IMR-90 (cell line): ENCODE measurements at regions not wholly inside any gene's neighbourhood (a gene's known extent, or its start where the extent isn't known, plus 50 kb on each side); places are given as distances from the start of the nearest gene placed in this dataset.

Experiments
- ATAC-seq: fragments of 200-7000 bp; cut with Tn5 transposase; 2 replicates; pipeline ENCODE4 v1.9.1; 2020; ENCODE audit warnings: low read depth, mild to moderate bottlenecking, moderate library complexity
- BruUV-seq: library from RNA; stranded (reverse); fragments of 400-500 nt; replicated peaks from 2 replicates; lab custom pipeline; 2021; lab: Mats Ljungman, UMichigan
- CTCF ChIA-PET: fragments of 300-600 bp; formaldehyde crosslinking; extraction: SDS; loops from one replicate; lab custom pipeline; 2021; ENCODE audit warnings: antibody characterized with exemption; lab: Yijun Ruan, JAX
- POLR2A ChIA-PET: fragments of 300-600 bp; sonication (Branson Sonifier 250); formaldehyde crosslinking; loops from one replicate; lab custom pipeline; 2022; ENCODE audit warnings: antibody characterized with exemption; ENCODE audit not compliant: unreplicated experiment; lab: Charles Lee
- DNase-seq: peaks from one replicate; pipeline ENCODE4 v3.0.0; 2013
- H2AFZ ChIP-seq: replicated peaks from 2 replicates; pipeline ENCODE3; 2013; ENCODE audit warnings: low read length, mild to moderate bottlenecking; ENCODE audit not compliant: poor library complexity
- H2AK5ac ChIP-seq: 2 replicates; pipeline ENCODE4 v1.6.1; 2013; ENCODE audit warnings: low read depth, low read length, inconsistent platforms
- H2AK9ac ChIP-seq: replicated peaks from 2 replicates; pipeline ENCODE3; 2013; ENCODE audit warnings: mild to moderate bottlenecking, low read depth, low read length, moderate library complexity; ENCODE audit not compliant: poor library complexity
- H2BK120ac ChIP-seq: 2 replicates; pipeline ENCODE4 v1.6.1; 2013; ENCODE audit warnings: low read depth, low read length, inconsistent platforms
- H2BK15ac ChIP-seq: 3 replicates; pipeline ENCODE4 v1.6.1; 2013; ENCODE audit warnings: low read depth, low read length, inconsistent platforms
- H2BK20ac ChIP-seq: 2 replicates; pipeline ENCODE4 v1.6.1; 2013; ENCODE audit warnings: low read depth, mild to moderate bottlenecking, inconsistent platforms, low read length, moderate library complexity
- H2BK5ac ChIP-seq: 2 replicates; pipeline ENCODE4 v1.6.1; 2013; ENCODE audit warnings: mild to moderate bottlenecking, low read depth, low read length, inconsistent platforms; ENCODE audit not compliant: poor library complexity, severe bottlenecking
- H3K14ac ChIP-seq: replicated peaks from 2 replicates; pipeline ENCODE4 v1.6.1; 2013; ENCODE audit warnings: low read depth, low read length, inconsistent platforms
- H3K18ac ChIP-seq: 2 replicates; pipeline ENCODE4 v1.6.1; 2013; ENCODE audit warnings: low read depth, low read length, control low read depth
- H3K23ac ChIP-seq: 2 replicates; pipeline ENCODE4 v1.6.1; 2013; ENCODE audit warnings: low read depth, low read length, inconsistent platforms
- H3K27ac ChIP-seq: 2 replicates; pipeline ENCODE4 v1.5.1; 2013; ENCODE audit warnings: mild to moderate bottlenecking, control low read depth, low read length; ENCODE audit not compliant: insufficient read depth
- H3K27me3 ChIP-seq: 2 replicates; pipeline ENCODE4 v1.6.1; 2013; ENCODE audit warnings: low read length; ENCODE audit not compliant: control insufficient read depth, insufficient read depth
- H3K36me3 ChIP-seq: 2 replicates; pipeline ENCODE4 v1.6.1; 2013; ENCODE audit warnings: low read length, mixed read lengths; ENCODE audit not compliant: control insufficient read depth, insufficient read depth
- H3K4ac ChIP-seq: 2 replicates; pipeline ENCODE4 v1.6.1; 2013; ENCODE audit warnings: low read depth, low read length, inconsistent platforms
- H3K4me1 ChIP-seq: 2 replicates; pipeline ENCODE4 v1.6.1; 2013; ENCODE audit warnings: low read length, mixed read lengths; ENCODE audit not compliant: control insufficient read depth, insufficient read depth
- H3K4me2 ChIP-seq: 2 replicates; pipeline ENCODE4 v1.6.1; 2013; ENCODE audit warnings: low read depth, mild to moderate bottlenecking, control low read depth, low read length, moderate library complexity
- H3K4me3 ChIP-seq: 2 replicates; pipeline ENCODE4 v1.5.1; 2013; ENCODE audit warnings: low read depth, mild to moderate bottlenecking, control low read depth, low read length, moderate library complexity; ENCODE audit not compliant: insufficient read depth
- H3K56ac ChIP-seq: 2 replicates; pipeline ENCODE4 v1.6.1; 2013; ENCODE audit warnings: low read length, inconsistent platforms; ENCODE audit not compliant: insufficient read depth; ENCODE audit errors: extremely low read depth
- H3K79me1 ChIP-seq, 2 experiments: 2 replicates each; pipeline ENCODE4 v1.6.1; 2013; ENCODE audit warnings: low read length in 2 of 2, inconsistent platforms in 1 of 2, low read depth in 1 of 2
- H3K9ac ChIP-seq: 2 replicates; pipeline ENCODE4 v1.6.1; 2013; ENCODE audit warnings: low read depth, low read length, control low read depth
- H3K9me1 ChIP-seq: 2 replicates; pipeline ENCODE4 v1.6.1; 2013; ENCODE audit warnings: low read length, inconsistent platforms; ENCODE audit not compliant: insufficient read depth
- H3K9me3 ChIP-seq: 2 replicates; pipeline ENCODE4 v1.6.1; 2013; ENCODE audit warnings: low read length; ENCODE audit not compliant: control insufficient read depth, insufficient read depth
- H4K20me1 ChIP-seq: 2 replicates; pipeline ENCODE4 v1.6.1; 2013; ENCODE audit warnings: low read length, inconsistent platforms; ENCODE audit not compliant: insufficient read depth
- H4K5ac ChIP-seq: 2 replicates; pipeline ENCODE4 v1.6.1; 2013; ENCODE audit warnings: mild to moderate bottlenecking, low read depth, low read length, control low read depth
- H4K8ac ChIP-seq, 2 experiments: 2 replicates each; pipeline ENCODE4 v1.6.1; 2013; ENCODE audit warnings: low read depth in 2 of 2, low read length in 2 of 2, control low read depth in 1 of 2, inconsistent platforms in 1 of 2
- H4K91ac ChIP-seq: 2 replicates; pipeline ENCODE4 v1.6.1; 2013; ENCODE audit warnings: low read depth, low read length, inconsistent platforms; ENCODE audit not compliant: insufficient read depth
- CEBPB ChIP-seq: IDR thresholded peaks from 2 replicates; pipeline ENCODE4 v1.6.1; 2012; ENCODE audit warnings: low read depth, low read length, improper control_type of control experiment
- CHD1 ChIP-seq: IDR thresholded peaks from 2 replicates; pipeline ENCODE4 v1.6.1; 2012; ENCODE audit warnings: low read depth, low read length, improper control_type of control experiment
- CTCF ChIP-seq: conservative IDR thresholded peaks from 2 replicates; pipeline ENCODE4 v1.5.1; 2012; ENCODE audit warnings: mild to moderate bottlenecking, low read depth, low read length, improper control_type of control experiment
- FOS ChIP-seq: fragments of 150-350 bp; IDR thresholded peaks from 2 replicates; pipeline ENCODE4 v1.6.1; 2016; ENCODE audit warnings: low read depth, low read length
- MXI1 ChIP-seq: IDR thresholded peaks from 2 replicates; pipeline ENCODE4 v1.6.1; 2012; ENCODE audit warnings: low read depth, mild to moderate bottlenecking, low read length, moderate library complexity, borderline replicate concordance
- NFE2L2 ChIP-seq: fragments of 150-350 bp; IDR thresholded peaks from 2 replicates; pipeline ENCODE4 v1.6.1; 2016; ENCODE audit warnings: low read depth, mild to moderate bottlenecking, low read length
- POLR2A ChIP-seq: IDR thresholded peaks from 2 replicates; pipeline ENCODE4 v1.6.1; 2012; ENCODE audit warnings: mild to moderate bottlenecking, low read depth, low read length
- RAD21 ChIP-seq: IDR thresholded peaks from 2 replicates; pipeline ENCODE4 v1.6.1; 2012; ENCODE audit warnings: low read length, improper control_type of control experiment
- SMC3 ChIP-seq: fragments of 150-350 bp; IDR thresholded peaks from 2 replicates; pipeline ENCODE4 v1.6.1; 2016; ENCODE audit warnings: low read depth, mild to moderate bottlenecking, antibody characterized with exemption, low read length, moderate library complexity
- WGBS, 2 experiments: methylation state at CpG; one replicate each; pipeline versions ENCODE4 v1.1.5 to v1.1.7; 2013; ENCODE audit warnings: missing lambda C conversion rate in 2 of 2; ENCODE audit not compliant: insufficient read length in 1 of 2; ENCODE audit errors: extremely low coverage in 2 of 2; 5-methylcytosine and 5-hydroxymethylcytosine counted together
- dilution Hi-C: fragments of 300-500 bp; cut with HindIII; formaldehyde crosslinking; loops from one replicate; pipeline ENCODE4 v1.14.3; 2018; ENCODE audit warnings: low sequenced_read_pairs; ENCODE audit not compliant: unreplicated experiment
- in situ Hi-C: fragments of 300-500 bp; cut with MboI; formaldehyde crosslinking; loops from 3 replicates; pipeline ENCODE4 v1.14.3; 2019; ENCODE audit warnings: low sequenced_read_pairs, inconsistent platforms, mixed read lengths
- intact Hi-C: fragments of 100-400 bp; cut with micrococcal nuclease; formaldehyde crosslinking; loops from 2 replicates; pipeline ENCODE4 v1.10.0; 2022

DNA sequence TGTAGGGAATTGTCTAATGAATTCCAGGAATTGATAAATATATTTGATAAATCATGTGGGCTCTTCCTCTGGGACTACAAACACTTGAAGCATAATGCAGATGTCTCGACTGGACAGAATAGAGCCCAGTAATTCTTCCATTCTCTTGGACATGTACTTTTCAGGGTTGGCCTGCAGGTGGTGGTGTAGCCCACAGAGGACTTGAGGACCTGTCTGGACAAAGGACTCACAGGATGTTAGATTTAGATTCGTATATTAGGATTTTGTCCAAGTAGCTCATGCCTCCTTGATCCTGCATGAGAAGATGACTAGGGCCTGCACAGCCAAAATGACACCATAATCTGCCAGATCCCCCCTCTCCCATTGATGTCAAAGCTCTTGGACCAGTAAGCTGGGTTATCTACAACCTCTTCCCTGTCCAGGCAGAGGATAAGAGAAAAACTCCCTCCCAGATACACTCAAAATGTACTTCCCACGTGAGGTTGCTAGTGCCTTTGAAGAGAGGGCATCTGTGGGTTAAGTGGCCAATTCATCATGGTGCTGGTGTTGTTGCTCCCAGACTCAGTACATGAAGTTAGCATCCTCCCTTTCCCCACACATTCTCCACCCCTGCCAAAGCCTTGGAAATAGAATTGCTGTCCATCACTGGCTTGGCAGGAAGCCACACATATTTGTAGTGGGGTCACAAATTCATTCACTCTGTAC, 88.6 kb upstream of the ZNF280D start:
- Histone ChIP-seq H3K56ac (no peak overlapping the region), H3K27ac (no peak overlapping the region), H3K36me3 (no peaks in the 10 kb centered on the region), H3K9me3 (no peaks in the 10 kb centered on the region), H2AK5ac (peak overlapping the region; percentile 57), H3K4me3 (no peak overlapping the region), H2BK20ac (peak overlapping the region; percentile 35; the same call in 1 of the 2 replicates), H3K23ac (no peak overlapping the region), H4K8ac (peak overlapping the region in 1 of 2 experiments; percentile 22; a peak in 2 of 4 replicates), H2BK120ac (peak overlapping the region; percentile 43), H2BK15ac (0 out of 3 replicates have a peak overlapping the region, but pooled peaks have one; percentile 2), H2AK9ac (peak overlapping the region; percentile 2), H2BK5ac (no peak overlapping the region), H3K18ac (no peak overlapping the region), H2AFZ (peak overlapping the region; percentile 8), H3K4me1 (peaks cover 6% of the 10 kb centered on the region), H3K4ac (peak overlapping the region; percentile 36; the same call in 1 of the 2 replicates), H4K20me1 (no peaks in the 10 kb centered on the region), H3K9ac (no peak overlapping the region), H3K14ac (0 out of 2 replicates have a peak overlapping the region, but pooled peaks have one; percentile 33), H3K9me1 (peaks cover 3% of the 10 kb centered on the region; the same call in 1 of the 2 replicates), H4K5ac (no peak overlapping the region), H3K79me1 (no peaks in the 10 kb centered on the region), H3K4me2 (no peak overlapping the region), H3K27me3 (no peaks in the 10 kb centered on the region), H4K91ac (no peak overlapping the region)
- dilution Hi-C loops (no loop called here), in situ Hi-C loops (loop anchor here (25.0 kb wide), 1 partner anchor 715 kb away; no protein-coding TSS in a partner anchor), intact Hi-C loops (loop anchor here (1.0 to 5.0 kb wide), 6 partner anchors 96 to 705 kb away; partner anchors contain the start of gene TCF12)
- ChIA-PET CTCF (interaction anchor here (0.6 to 1.4 kb wide), 8 partner anchors 49 to 485 kb away, joined by 3 to 6 read pairs (median 3); no protein-coding TSS in a partner anchor), POLR2A (no interaction called here)
- peak; percentile 95 for ATAC-seq
- WGBS, 2 experiments = no CpG with 5 or more reads among the region's 3 CpGs
- no peak for TF ChIP-seq POLR2A
- no peak for TF ChIP-seq CEBPB
- TF ChIP-seq CHD1 = no peak
- no peak for TF ChIP-seq FOS
- TF ChIP-seq MXI1 = no peak
- TF ChIP-seq CTCF = peak; percentile 79
- TF ChIP-seq NFE2L2 = no peak
- peak; percentile 72 for TF ChIP-seq SMC3
- peak; percentile 85 for TF ChIP-seq RAD21
- BruUV-seq = no TSS peak
- peak; percentile 77 for DNase-seq
